HG03565 (cell line): ENCODE measurements at regions not wholly inside any gene's neighbourhood (a gene's known extent, or its start where the extent isn't known, plus 50 kb on each side); places are given as distances from the start of the nearest gene placed in this dataset.

Experiments used
- ATAC-seq: cut with Tn5 transposase; IDR thresholded peaks from one replicate; pipeline ENCODE4 v1.9.1; 2021; ENCODE audit warnings: mild to moderate bottlenecking, moderate library complexity; ENCODE audit not compliant: unreplicated experiment

DNA sequence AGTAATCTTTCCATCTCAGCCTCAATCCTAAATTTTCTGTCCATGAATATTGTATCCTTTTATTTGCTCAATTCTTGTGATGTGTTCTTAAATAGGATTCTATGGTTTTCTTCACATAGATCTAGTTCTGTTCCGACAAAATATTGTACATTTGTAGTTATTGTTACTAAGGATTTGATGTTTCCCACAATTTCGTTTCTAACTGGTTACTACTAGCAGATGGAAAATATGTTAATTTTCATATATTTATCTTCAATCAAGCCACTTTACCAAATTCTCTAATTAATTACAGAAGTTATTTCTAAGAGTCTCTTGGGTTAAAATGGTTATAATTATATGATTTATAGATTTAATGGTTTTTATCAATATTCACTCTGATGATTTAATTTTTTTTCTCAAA, 60.3 kb downstream of the SEC61B start:
- no peak for ATAC-seq

DNA sequence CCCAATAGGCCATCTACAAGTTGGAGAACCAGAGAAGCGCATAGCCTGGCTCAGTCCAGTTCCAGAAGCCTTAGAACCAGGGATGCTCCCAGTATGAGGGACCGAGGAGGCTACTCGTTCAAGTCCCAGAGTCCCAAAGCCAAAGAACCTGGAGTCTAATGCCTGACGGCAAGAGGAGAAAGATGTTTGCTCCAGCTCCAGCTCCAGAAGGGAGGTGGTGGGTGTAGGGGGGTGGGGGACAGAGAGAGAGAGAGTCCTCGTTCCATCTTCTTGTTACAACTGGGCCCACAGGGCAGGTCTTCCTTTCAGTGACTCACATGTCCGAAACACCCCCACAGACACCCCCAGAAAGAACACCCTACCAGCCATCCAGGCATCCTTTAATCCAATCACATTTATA, 63.9 kb downstream of the SEC61B start:
- no peak for ATAC-seq

DNA sequence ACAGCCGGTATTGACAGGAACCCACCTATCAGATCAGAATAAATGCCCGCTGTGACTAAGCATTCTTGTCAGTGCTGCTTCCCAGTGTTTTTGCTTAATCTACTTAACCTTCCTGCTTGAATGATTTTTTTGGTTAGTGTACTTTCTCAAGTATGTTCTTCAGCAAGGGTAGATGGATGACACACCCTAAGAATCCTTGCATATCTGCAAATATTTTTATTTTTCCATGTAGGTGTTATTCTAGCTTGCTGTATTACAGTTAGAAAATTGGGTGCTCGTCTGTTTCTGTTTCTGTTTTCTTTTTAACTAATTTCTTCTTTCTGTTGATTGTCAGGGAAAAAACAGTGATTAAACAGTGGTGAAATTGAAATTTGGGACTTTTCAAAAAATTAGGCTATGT, 64.5 kb downstream of the SEC61B start:
- no peak for ATAC-seq

DNA sequence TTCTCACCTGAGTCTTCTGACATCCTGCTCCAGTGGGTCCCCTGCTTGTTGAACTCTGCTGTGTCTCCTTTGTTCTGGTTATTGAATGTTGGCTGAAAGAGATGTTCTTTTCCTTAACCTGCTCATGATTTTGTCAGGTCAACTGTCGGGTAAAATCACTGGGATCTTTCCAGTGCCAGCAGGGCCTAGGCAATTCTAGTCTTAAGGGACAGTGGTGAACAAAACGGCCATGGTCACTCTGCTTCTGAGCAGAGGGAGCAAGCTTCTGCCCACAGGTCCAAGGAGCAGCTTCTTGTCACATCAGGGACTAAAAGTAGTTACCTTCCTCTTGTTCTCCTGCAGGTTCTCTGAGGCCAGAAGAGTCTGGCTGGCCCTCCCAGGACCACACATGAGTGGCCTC, 65.6 kb downstream of the SEC61B start:
- no peak for ATAC-seq

DNA sequence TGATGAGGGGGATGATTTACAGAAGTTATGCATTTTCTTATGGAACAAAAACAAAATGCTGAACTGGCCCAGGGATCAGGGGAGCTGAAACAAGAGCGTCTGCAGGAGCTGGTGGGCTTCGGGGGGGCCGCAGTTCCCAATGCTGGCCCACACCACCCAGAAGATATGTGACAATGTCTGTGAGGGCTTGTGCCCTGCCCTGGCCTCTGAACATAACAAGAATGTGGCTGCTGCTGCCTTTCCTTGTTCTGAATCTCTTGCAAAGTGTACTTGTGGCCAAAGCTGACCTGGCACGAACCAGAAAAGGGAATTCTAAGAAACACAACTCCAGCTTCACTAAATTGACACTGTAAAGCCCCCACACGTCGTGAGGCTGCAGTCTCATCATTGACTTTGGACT, 66.7 kb downstream of the SEC61B start:
- ATAC-seq: no peak

DNA sequence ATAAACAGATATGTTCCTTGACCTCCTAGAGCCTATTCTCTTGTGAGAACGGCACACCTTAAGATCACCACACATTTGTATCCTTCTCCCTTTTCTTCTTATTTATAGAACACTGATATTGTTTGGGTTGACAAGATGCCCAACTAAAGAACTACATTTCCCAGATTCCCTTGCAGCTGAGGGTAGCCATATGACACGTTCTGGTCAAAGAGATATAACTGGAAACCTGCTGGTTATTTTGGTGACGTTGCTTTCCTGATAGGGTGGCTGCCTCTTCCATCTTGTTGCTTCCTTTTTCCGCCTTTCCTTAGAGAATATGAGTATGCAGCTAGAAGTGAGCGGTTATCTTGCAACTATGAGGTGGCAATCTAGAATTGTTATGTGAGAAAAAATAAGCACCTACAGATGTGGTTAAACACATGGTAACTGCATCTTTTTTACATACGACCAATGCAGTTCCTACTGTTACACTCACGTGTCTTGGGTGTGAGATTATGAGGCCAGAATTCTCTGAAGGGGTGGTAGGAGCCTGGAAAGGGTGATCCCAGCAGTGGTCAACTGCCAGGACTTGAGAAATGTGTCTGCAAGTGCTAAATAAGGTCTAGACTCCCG, 72.9 kb downstream of the SEC61B start:
- no peak for ATAC-seq

DNA sequence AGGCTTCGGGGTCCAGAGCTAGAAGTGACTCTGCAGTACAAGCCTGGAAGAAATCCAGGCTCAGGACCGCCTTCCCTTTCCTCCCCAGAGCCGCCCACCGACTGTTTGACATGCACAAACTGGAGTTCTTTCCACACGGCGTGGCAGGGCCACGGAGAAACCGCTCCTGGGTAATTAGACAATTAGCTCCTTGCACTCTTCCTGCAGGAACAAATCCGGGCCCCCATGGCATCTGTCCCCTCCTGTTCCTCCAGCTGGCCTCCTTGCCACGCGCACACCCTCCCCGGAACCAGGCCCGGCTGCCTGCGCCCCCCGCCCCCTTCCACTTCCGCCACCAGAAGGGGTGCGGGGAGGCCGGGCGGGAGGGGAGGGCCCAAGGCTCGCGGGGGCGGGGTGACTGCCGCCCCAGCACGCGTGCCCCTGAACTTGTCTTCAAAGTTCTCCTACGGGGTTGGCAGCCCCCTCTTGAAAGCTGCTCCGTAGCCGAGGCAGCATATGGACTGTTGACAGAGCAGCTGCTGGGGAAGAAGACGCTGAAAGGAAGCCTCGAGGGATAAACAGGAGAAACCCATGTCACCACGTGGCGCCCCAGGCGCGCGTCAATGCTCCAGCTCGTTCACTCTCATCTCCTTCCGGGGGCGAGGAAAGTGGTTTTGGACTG, 74.3 kb downstream of the SEC61B start:
- no peak for ATAC-seq

DNA sequence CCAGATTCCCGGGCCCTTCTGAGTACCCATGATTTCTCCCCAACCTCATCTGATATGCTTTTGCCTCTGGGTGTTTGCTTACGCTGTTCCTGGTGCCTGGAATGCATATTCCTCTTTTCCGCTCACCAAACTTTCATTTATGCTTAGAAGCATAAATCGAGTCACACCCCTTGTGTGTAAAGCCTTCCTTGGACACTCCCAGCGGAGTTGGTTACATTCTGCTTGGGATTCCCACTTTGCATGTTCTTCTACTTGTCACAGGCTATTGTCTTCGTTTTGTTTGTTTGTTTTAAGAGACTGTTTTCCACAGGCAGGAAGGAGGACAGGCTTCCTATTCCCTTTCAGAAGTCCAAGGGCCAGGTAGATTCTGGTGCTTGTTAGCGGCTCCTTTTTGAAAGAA, 76.5 kb downstream of the SEC61B start:
- no peak for ATAC-seq

DNA sequence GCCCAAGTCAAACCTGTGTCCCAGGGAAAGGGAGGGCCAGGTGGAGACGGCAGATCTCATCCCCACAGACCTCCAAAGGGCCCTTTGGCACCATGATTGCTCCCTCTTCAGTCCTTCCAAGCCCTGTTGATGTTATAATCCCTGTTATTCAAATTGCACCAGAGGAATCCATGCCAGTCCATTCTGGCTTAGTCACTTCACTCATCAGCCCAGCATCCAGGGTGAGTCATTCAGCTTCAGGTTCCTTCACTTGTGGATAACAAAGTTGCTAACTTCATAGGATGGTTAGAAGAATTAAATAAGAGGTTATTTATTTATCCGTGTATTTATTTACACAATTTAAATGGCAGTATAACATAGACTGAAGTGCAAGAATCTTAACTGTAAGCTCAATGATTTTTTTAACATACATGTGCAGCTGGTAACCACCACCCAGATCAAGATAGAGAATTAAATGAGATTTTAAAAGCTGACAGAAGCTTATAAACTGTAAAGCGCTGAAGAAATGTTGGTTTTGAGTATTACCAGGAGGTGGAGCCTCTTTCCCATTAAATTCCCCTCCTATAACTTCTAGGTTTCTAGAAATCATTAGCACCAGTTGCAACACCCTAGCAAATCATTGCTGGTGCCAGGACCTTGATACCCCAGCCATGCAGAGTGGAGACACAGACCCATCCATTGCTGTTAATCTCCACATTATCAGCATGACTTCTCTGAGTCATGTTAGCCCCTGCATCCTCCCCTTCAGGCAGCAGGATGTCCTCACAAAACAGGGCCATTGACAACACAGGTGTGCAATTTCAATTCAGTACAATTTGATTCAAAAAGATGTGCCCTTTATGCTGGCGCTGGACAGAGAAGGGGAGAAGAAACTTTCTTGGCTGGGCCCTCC, 77.4 kb downstream of the SEC61B start:
- no peak for ATAC-seq

DNA sequence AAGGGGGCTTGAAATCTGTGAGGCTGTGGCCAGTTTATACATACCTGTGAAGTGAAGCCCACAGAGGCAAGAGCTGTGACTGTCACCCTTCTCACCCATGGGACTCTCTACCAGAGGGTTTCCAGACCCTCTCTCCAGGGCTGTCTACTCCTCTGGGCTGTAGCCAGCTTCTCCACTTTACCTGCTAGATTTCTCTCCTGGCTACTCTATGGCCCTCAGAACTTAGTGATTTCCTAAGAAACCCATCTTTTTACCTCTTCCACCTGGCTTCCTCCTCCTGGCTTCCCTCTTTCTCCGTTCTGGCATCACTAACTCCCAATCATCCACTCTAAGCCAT, 78.0 kb downstream of the SEC61B start:
- no peak for ATAC-seq

DNA sequence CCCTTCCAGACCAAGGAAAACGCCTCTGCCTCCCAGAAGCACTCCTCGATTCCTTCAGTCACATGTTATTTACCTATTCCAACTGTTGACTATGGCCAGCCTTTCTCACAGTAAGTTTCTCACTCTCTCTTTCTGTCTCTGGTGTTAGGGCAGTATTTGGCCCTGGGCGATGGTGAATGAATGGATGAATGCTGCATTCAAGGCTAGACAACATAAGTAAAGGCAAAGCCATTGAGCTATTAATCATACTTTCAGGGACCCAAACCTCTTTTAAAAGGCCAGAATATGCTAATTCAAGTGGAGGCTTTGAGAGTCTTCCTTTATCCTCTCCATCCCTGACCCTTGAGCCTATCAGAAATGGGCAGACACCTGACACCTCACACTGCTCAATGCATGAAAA, 78.5 kb downstream of the SEC61B start:
- ATAC-seq: no peak

DNA sequence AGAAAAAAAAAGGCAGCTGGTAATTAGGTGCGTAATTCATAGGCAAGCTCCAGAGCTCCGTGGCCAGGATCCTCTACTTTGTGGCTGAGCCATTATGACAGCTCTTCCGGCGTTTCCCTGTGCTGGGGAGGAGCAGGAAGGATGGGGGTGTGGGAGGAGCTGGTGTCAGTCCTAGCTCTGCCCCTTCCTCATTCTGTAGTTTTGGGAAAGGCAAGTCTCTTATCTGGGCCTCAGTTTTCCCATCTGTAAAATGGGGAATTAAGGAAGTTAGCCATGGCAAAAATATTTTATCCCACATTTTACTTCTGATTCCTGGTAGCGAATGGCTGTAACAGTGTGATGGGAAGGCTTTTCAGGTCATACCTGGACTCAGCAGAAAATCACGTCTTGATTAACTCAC, 81.1 kb downstream of the SEC61B start:
- no peak for ATAC-seq

DNA sequence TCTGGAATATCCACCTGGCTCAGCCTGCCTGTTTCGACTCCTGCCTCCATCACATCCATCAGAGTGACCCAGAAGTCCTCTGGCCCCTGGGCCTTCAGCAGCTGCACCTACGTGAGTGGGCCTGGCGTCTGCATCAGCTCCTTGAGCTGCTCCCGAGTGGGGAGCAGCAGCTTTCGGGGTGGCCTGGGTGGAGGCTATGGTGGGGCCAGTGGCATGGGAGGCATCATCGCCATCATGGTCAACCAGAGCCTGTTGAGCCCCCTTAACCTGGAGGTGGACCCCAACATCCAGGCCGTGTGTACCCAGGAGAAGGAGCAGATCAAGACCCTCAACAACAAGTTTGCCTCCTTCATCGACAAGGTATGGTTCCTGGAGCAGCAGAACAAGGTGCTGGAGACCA, 83.0 kb downstream of the SEC61B start:
- ATAC-seq: no peak

DNA sequence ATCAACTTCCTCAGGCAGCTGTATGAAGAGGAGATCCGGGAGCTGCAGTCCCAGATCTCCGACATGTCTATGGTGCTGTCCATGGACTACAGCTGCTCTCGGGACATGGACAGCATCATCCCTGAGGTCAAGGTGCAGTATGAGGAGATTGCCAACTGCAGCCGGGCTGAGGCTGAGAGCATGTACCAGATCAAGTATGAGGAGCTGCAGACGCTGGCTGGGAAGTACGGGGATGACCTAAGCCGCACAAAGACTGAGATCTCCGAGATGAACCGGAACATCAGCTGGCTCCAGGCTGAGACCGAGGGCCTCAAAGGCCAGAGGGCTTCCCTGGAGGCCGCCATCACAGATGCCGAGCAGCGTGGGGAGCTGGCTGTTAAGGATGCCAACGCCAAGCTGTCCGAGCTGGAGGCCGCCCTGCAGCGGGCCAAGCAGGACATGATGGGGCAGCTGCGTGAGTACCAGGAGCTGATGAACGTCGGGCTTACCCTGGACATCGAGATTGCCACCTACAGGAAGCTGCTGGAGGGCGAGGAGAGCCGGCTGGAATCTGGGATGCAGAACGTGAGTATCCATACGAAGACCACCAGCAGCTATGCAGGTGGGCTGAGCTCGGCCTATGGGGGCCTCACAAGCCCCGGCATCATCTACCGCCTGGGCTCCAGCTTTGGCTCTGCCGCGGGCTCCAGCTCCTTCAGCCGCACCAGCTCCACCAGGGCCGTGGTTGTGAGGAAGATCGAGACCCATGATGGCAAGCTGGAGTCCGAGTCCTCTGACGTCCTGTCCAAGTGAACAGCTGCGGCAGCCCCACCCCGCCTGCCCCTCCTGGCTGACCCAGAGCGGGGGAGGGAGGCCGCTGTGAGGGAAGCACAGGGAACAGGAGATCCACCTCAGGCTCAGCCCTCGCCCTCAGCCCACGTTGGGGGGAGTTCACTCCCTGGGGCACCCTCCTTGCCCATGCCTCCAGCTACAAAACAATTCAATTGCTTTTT, 84.0 kb downstream of the SEC61B start:
- ATAC-seq: no peak

DNA sequence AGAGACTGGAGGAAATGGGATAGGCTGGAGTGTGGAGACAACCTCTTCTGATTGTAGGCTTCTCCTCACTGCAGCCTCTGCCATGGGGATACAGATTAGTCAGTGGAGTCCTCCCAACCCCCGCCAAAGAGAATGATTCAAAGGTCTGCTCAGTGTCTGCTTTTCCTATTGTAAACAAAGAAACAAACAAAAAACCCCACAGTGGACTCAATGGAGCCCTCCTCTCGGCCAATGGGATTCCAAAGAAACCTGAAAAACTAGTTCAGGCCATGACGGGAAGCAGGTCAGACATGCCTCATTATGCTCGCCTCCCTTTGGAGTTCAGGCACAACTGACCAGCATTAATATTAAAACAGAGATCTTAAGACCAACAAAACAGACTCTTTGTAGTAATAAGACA, 85.8 kb downstream of the SEC61B start:
- no peak for ATAC-seq

DNA sequence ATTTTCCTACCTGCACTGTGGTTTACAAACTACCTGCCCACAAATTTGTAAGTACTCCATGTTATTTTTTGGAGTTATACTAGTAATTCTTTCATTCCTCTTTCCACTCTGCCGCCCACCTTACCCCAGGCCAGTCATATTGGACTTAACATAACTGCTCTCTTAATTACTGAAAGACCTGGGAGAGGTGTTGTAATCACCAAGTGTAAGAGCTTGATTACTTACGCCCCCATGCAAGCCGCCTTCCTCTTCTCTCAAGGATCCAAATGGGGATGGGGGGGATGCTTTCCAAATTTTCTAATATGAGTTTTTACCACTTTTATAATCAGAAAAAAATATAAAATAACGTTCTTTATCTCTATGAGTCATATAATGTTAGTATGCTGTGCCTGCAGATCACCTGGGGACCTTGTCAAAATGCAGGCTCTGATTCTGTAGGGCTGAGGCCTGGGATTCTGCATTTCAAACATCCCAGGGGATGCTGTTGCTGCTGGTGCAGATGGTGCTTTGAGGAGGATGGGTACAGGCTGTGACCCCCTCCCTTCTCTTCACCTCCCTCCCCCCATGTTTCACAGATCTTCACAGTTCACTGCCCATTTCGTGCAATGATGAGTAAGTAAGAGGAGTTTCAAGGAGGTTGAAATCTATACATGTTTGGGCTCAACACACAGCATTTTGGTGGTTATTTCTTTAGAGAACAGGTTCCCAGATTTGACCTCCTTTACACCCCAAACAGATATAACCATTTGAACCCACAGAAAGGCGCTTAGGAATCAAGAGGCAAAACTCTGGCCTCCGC, 87.3 kb downstream of the SEC61B start:
- no peak for ATAC-seq

DNA sequence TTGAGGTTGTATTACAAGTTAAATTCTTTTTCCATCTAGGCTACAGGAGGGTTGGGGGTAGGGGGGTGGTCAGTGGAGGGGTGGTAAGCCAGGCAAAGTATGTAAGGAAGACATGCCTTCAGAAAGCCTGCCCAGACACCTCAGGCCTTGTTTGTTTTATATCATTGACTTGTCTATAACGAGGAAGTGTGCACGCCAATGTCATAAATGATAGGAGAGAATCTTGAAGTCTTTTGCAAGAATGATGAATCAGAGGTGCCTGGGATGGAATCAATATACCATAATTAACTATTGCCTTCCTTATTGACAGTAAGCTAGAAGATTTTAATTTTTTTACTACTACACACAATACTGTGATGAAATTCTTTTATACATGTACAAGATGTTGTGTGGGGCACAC, 90.7 kb downstream of the SEC61B start:
- no peak for ATAC-seq

DNA sequence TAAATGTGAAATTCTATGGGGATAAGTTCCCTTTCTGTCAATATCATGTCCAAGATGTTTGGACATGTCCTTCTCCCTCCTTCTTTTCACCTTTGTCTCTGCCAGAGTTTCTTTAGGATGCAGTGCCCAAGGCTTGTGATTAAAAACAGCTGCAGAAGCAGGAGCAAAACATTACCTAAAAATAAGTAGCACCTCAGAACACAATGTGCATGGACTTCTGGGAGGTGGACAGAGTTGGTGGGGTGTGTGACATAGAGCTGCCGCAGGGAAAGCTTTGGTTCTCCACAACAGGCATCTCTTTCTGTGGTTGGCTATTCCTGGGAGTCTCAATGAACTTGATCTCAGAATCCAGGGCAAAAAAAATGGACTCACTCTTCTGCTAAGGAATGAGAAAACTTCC, 97.0 kb downstream of the SEC61B start:
- ATAC-seq: no peak

DNA sequence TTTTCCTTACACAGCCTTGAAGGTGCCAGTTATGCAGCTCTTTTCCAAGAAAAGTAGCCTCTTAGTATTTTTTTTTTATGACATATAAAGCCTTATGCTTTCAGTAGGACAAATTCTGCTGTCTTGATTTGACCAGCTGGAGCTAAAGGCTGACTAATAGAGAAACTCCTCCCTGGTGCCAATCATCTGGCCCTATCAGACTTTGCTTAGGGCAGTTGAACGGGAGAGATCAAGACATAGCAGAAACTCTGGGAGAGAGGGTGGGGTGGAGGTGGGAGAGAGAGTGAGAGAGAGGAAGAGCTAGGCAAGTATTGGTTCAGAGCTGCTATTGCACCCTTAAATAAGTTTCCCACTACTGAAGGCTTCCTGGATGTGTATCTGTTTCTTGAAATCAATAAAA, 100.2 kb downstream of the SEC61B start:
- no peak for ATAC-seq
